ENCODE measurements at regions not wholly inside any gene's neighbourhood (a gene's known extent, or its start where the extent isn't known, plus 50 kb on each side); places are given as distances from the start of the nearest gene placed in this dataset.

GRCh38 chr3:13239467-13239760 is 166.2 kb upstream of the IQSEC1 start (continued):
- no peak for TF ChIP-seq ZNF331 (CRISPR knock-in tag; IDR thresholded peaks at IDR 0.05; ENCODE audit: low read depth)
- no peak for TF ChIP-seq NANOG (IDR thresholded peaks at IDR 0.05; ENCODE audit: borderline replicate concordance)
- no peak for TF ChIP-seq REST (IDR thresholded peaks at IDR 0.05; ENCODE audit: unreplicated experiment)
- no peak for TF ChIP-seq EZH2 (IDR thresholded peaks at IDR 0.05; ENCODE audit: low read depth, unreplicated experiment)

GRCh38 chr3:13238687-13239466 is 165.6 kb upstream of the IQSEC1 start:
- H3K4me1 ChIP-seq (ENCODE audit: insufficient read depth) = peaks cover 11% of the 10 kb centered on the region; the same call in 1 of the 2 replicates
- Mint-ChIP-seq H3K36me3 (ENCODE audit: low read depth) (no peaks in the 10 kb centered on the region), H3K4me1 (peaks cover 32% of the 10 kb centered on the region), H3K27ac (no peak overlapping the region), H3K4me3 (no peak overlapping the region), H3K27me3 (ENCODE audit: insufficient read depth, low read depth, poor library complexity) (peaks cover 16% of the 10 kb centered on the region), H3K9me3 (no peaks in the 10 kb centered on the region)
- H3K4me2 ChIP-seq = no peak overlapping the region
- ATAC-seq (no peak), DNase-seq (ENCODE audit: low spot score) (no peak)
- H3K79me2 ChIP-seq (replicated peaks; ENCODE audit: insufficient read depth) = no peaks in the 10 kb centered on the region
- no peaks in the 10 kb centered on the region for H3K27me3 ChIP-seq (ENCODE audit: insufficient read depth)
- H3K9me2 ChIP-seq (ENCODE audit: insufficient read depth) = no peaks in the 10 kb centered on the region
- no peak overlapping the region for H3K27ac ChIP-seq (ENCODE audit: low read depth)
- TF ChIP-seq NANOG (IDR thresholded peaks at IDR 0.05; ENCODE audit: borderline replicate concordance) (no peak), EZH2phosphoT487 (IDR thresholded peaks at IDR 0.05; ENCODE audit: unreplicated experiment) (no peak)
- H4K20me1 ChIP-seq (replicated peaks; ENCODE audit: insufficient read depth) = no peaks in the 10 kb centered on the region; the same call in 1 of the 2 replicates
- H3K36me3 ChIP-seq (ENCODE audit: insufficient read depth) = no peaks in the 10 kb centered on the region
- no peak overlapping the region for H2AFZ ChIP-seq
- no peak overlapping the region for H3K4me3 ChIP-seq
- H3F3A ChIP-seq (replicated peaks; ENCODE audit: low read depth) = no peaks in the 10 kb centered on the region

- H3K4me3 Mint-ChIP-seq = no peak overlapping the region
- ATAC-seq = no peak
- peaks cover 38% of the 10 kb centered on the region for H3K4me1 Mint-ChIP-seq
Measured at GRCh38 chr3:13237776-13238490, 164.7 kb upstream of the IQSEC1 start.

More at GRCh38 chr3:13237776-13238490, 164.7 kb upstream of the IQSEC1 start:
- H4K20me1 ChIP-seq (replicated peaks; ENCODE audit: insufficient read depth) = no peaks in the 10 kb centered on the region; the same call in 1 of the 2 replicates
- no peaks in the 10 kb centered on the region for H3K79me2 ChIP-seq (replicated peaks; ENCODE audit: insufficient read depth)
- H3K27me3 Mint-ChIP-seq (ENCODE audit: insufficient read depth, low read depth, poor library complexity) = peaks cover 16% of the 10 kb centered on the region
- H3K4me2 ChIP-seq = no peak overlapping the region
- H3K27ac ChIP-seq (ENCODE audit: low read depth) = no peak overlapping the region
- no peak overlapping the region for H3K27ac Mint-ChIP-seq
- peaks cover 11% of the 10 kb centered on the region; the same call in 1 of the 2 replicates for H3K4me1 ChIP-seq (ENCODE audit: insufficient read depth)
- DNase-seq (ENCODE audit: low spot score) = no peak
- no peak overlapping the region for H3K4me3 ChIP-seq
- TF ChIP-seq EZH2phosphoT487 (IDR thresholded peaks at IDR 0.05; ENCODE audit: unreplicated experiment) (no peak), CTCF (conservative IDR thresholded peaks at IDR 0.05; ENCODE audit: low read depth in 2 of 2) (no peak), NANOG (IDR thresholded peaks at IDR 0.05; ENCODE audit: borderline replicate concordance) (no peak), REST (IDR thresholded peaks at IDR 0.05; ENCODE audit: unreplicated experiment) (no peak), JUNB (IDR thresholded peaks at IDR 0.05; ENCODE audit: unreplicated experiment) (no peak)
- H3K36me3 Mint-ChIP-seq (ENCODE audit: low read depth) = no peaks in the 10 kb centered on the region
- H3K27me3 ChIP-seq (ENCODE audit: insufficient read depth) = no peaks in the 10 kb centered on the region
- no peaks in the 10 kb centered on the region for H3K9me3 Mint-ChIP-seq
- H3K9me2 ChIP-seq (ENCODE audit: insufficient read depth) = no peaks in the 10 kb centered on the region
- H3K36me3 ChIP-seq (ENCODE audit: insufficient read depth) = no peaks in the 10 kb centered on the region
- H3F3A ChIP-seq (replicated peaks; ENCODE audit: low read depth) = no peaks in the 10 kb centered on the region
- no peak overlapping the region for H2AFZ ChIP-seq
